ENCODE measurements at regions not wholly inside any gene's neighbourhood (a gene's known extent, or its start where the extent isn't known, plus 50 kb on each side); places are given as distances from the start of the nearest gene placed in this dataset.
"Not testable (repeated sequence)": the region's sequence is repeated elsewhere in the genome, so short reads cannot be mapped to it uniquely, and the experiment has no call there.

- no peak for DNase-seq (ENCODE audit: low read depth)
Measured at GRCh38 chr14:105600939-105601359, 74.6 kb downstream of the TMEM121 start.

GRCh38 chr14:105601360-105602242 is 75.2 kb downstream of the TMEM121 start:
- DNase-seq (ENCODE audit: low read depth), result no peak

GRCh38 chr14:105602243-105602750 is 75.9 kb downstream of the TMEM121 start:
- DNase-seq (ENCODE audit: low read depth), result no peak

- DNase-seq (ENCODE audit: low read depth), result no peak
Measured at GRCh38 chr14:105602799-105603793, 76.7 kb downstream of the TMEM121 start.

GRCh38 chr14:105604531-105605463 is 78.4 kb downstream of the TMEM121 start:
- not testable (repeated sequence) for DNase-seq (ENCODE audit: low read depth)

- no peak for DNase-seq (ENCODE audit: low read depth)
Measured at GRCh38 chr14:105605464-105606304, 79.3 kb downstream of the TMEM121 start.

GRCh38 chr14:105606305-105606975 is 80.1 kb downstream of the TMEM121 start:
- not testable (repeated sequence) for DNase-seq (ENCODE audit: low read depth)

GRCh38 chr14:105607025-105607424 is 80.6 kb downstream of the TMEM121 start:
- DNase-seq (ENCODE audit: low read depth), result not testable (repeated sequence)

- not testable (repeated sequence) for DNase-seq (ENCODE audit: low read depth)
Measured at GRCh38 chr14:105614987-105615386, 88.6 kb downstream of the TMEM121 start.

- DNase-seq (ENCODE audit: low read depth), result not testable (repeated sequence)
Measured at GRCh38 chr14:105615986-105616801, 89.8 kb downstream of the TMEM121 start.

- DNase-seq (ENCODE audit: low read depth), result no peak
Measured at GRCh38 chr14:105616802-105617192, 90.4 kb downstream of the TMEM121 start.

GRCh38 chr14:105617201-105617777 is 90.9 kb downstream of the TMEM121 start:
- DNase-seq (ENCODE audit: low read depth), result no peak

GRCh38 chr14:105617805-105618204 is 91.4 kb downstream of the TMEM121 start:
- DNase-seq (ENCODE audit: low read depth), result not testable (repeated sequence)

- DNase-seq (ENCODE audit: low read depth), result not testable (repeated sequence)
Measured at GRCh38 chr14:105619324-105619723, 92.9 kb downstream of the TMEM121 start.

GRCh38 chr14:105620178-105620864 is 93.9 kb downstream of the TMEM121 start:
- not testable (repeated sequence) for DNase-seq (ENCODE audit: low read depth)

GRCh38 chr14:105620865-105621471 is 94.6 kb downstream of the TMEM121 start:
- not testable (repeated sequence) for DNase-seq (ENCODE audit: low read depth)
